ENCODE measurements at regions not wholly inside any gene's neighbourhood (a gene's known extent, or its start where the extent isn't known, plus 50 kb on each side); places are given as distances from the start of the nearest gene placed in this dataset.

DNA sequence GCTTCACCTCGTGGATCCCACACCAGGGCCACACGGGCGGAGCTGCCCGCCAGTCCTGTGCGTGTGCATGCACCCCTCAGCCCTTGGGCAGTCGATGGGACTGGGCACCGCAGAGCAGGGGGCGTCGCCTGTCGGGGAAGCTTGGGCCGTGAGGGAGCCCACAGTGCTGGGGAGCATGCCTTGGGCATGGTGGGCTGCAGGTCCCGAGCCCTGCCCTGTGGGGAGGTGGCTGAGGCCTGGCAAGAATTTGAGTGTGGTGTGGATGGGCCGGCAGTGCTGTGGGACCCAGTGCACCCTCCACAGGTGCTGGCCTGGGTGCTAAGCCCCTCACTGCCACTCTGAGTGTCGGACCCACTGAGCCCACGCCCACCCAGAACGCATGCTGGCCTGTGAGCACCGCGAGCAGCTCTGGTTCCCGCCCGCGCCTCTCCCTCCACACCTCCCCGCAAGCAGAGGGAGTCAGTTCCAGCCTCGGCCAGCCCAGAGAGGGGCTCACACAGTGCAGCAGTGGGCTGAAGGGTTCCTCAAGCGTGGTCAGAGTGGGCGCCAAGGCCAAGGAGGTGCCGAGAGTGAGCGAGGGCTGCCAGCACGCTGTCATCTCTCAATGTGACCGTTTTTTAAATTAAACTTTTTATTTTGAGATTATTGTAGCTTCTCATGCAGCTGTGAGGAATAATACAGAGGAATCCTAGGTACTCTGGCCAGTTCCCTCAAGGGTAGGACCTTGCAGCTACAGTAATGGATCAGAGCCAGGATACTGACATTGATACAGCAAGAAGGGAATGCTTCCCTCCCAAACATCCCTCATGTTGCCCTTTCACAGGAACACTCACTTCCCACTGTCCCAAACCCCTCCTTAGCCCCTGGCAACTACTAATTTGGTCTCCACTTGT lies 127.7 kb downstream of the CRYBB2 start:
- H3K4me3 Mint-ChIP-seq, result no peak overlapping the region
- no peak overlapping the region for H3K4me3 ChIP-seq
- TF ChIP-seq ZNF114 (CRISPR knock-in tag; IDR thresholded peaks at IDR 0.05) (no peak), STAT1 (IDR thresholded peaks at IDR 0.05; ENCODE audit: unreplicated experiment) (no peak), JUNB (IDR thresholded peaks at IDR 0.05; ENCODE audit: unreplicated experiment) (no peak), ZNF331 (CRISPR knock-in tag; IDR thresholded peaks at IDR 0.05; ENCODE audit: low read depth) (no peak), CREB1 (CRISPR knock-in tag; IDR thresholded peaks at IDR 0.05; ENCODE audit: low read depth) (no peak), NANOG (IDR thresholded peaks at IDR 0.05; ENCODE audit: borderline replicate concordance) (no peak), POLR2AphosphoS5 (IDR thresholded peaks at IDR 0.05; ENCODE audit: low read depth) (no peak), EZH2 (IDR thresholded peaks at IDR 0.05; ENCODE audit: low read depth, unreplicated experiment) (no peak), EZH2phosphoT487 (IDR thresholded peaks at IDR 0.05; ENCODE audit: unreplicated experiment) (no peak), CTCF (conservative IDR thresholded peaks at IDR 0.05; ENCODE audit: low read depth in 2 of 2) (no peak)
- TF ChIP-seq, protein P1, sequence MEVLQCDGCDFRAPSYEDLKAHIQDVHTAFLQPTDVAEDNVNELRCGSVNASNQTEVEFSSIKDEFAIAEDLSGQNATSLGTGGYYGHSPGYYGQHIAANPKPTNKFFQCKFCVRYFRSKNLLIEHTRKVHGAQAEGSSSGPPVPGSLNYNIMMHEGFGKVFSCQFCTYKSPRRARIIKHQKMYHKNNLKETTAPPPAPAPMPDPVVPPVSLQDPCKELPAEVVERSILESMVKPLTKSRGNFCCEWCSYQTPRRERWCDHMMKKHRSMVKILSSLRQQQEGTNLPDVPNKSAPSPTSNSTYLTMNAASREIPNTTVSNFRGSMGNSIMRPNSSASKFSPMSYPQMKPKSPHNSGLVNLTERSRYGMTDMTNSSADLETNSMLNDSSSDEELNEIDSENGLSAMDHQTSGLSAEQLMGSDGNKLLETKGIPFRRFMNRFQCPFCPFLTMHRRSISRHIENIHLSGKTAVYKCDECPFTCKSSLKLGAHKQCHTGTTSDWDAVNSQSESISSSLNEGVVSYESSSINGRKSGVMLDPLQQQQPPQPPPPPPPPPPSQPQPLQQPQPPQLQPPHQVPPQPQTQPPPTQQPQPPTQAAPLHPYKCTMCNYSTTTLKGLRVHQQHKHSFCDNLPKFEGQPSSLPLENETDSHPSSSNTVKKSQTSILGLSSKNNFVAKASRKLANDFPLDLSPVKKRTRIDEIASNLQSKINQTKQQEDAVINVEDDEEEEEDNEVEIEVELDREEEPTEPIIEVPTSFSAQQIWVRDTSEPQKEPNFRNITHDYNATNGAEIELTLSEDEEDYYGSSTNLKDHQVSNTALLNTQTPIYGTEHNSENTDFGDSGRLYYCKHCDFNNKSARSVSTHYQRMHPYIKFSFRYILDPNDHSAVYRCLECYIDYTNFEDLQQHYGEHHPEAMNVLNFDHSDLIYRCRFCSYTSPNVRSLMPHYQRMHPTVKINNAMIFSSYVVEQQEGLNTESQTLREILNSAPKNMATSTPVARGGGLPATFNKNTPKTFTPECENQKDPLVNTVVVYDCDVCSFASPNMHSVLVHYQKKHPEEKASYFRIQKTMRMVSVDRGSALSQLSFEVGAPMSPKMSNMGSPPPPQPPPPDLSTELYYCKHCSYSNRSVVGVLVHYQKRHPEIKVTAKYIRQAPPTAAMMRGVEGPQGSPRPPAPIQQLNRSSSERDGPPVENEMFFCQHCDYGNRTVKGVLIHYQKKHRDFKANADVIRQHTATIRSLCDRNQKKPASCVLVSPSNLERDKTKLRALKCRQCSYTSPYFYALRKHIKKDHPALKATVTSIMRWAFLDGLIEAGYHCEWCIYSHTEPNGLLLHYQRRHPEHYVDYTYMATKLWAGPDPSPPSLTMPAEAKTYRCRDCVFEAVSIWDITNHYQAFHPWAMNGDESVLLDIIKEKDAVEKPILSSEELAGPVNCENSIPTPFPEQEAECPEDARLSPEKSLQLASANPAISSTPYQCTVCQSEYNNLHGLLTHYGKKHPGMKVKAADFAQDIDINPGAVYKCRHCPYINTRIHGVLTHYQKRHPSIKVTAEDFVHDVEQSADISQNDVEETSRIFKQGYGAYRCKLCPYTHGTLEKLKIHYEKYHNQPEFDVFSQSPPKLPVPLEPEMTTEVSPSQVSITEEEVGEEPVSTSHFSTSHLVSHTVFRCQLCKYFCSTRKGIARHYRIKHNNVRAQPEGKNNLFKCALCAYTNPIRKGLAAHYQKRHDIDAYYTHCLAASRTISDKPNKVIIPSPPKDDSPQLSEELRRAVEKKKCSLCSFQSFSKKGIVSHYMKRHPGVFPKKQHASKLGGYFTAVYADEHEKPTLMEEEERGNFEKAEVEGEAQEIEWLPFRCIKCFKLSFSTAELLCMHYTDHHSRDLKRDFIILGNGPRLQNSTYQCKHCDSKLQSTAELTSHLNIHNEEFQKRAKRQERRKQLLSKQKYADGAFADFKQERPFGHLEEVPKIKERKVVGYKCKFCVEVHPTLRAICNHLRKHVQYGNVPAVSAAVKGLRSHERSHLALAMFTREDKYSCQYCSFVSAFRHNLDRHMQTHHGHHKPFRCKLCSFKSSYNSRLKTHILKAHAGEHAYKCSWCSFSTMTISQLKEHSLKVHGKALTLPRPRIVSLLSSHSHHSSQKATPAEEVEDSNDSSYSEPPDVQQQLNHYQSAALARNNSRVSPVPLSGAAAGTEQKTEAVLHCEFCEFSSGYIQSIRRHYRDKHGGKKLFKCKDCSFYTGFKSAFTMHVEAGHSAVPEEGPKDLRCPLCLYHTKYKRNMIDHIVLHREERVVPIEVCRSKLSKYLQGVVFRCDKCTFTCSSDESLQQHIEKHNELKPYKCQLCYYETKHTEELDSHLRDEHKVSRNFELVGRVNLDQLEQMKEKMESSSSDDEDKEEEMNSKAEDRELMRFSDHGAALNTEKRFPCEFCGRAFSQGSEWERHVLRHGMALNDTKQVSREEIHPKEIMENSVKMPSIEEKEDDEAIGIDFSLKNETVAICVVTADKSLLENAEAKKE (CRISPR knock-in tag; IDR thresholded peaks at IDR 0.05), result no peak
- TF ChIP-seq, protein P2, sequence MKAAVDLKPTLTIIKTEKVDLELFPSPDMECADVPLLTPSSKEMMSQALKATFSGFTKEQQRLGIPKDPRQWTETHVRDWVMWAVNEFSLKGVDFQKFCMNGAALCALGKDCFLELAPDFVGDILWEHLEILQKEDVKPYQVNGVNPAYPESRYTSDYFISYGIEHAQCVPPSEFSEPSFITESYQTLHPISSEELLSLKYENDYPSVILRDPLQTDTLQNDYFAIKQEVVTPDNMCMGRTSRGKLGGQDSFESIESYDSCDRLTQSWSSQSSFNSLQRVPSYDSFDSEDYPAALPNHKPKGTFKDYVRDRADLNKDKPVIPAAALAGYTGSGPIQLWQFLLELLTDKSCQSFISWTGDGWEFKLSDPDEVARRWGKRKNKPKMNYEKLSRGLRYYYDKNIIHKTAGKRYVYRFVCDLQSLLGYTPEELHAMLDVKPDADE (IDR thresholded peaks at IDR 0.05), result no peak
- peaks cover 18% of the 10 kb centered on the region for H3K36me3 ChIP-seq (ENCODE audit: insufficient read depth)
- no peak overlapping the region for H3K4me2 ChIP-seq
- DNase-seq (ENCODE audit: low spot score) (no peak), ATAC-seq (no peak)
- no peak overlapping the region for H3K27ac Mint-ChIP-seq
- H3K4me1 Mint-ChIP-seq, result no peaks in the 10 kb centered on the region
- peaks cover 7% of the 10 kb centered on the region for H3F3A ChIP-seq (replicated peaks; ENCODE audit: low read depth)
- peaks cover 7% of the 10 kb centered on the region for H4K20me1 ChIP-seq (replicated peaks; ENCODE audit: insufficient read depth)
- H3K27ac ChIP-seq (ENCODE audit: low read depth), result no peak overlapping the region
- H3K27me3 Mint-ChIP-seq (ENCODE audit: insufficient read depth, low read depth, poor library complexity), result peaks cover 6% of the 10 kb centered on the region
- peaks cover 57% of the 10 kb centered on the region for H3K9me3 Mint-ChIP-seq
- H3K4me1 ChIP-seq (ENCODE audit: insufficient read depth), result no peaks in the 10 kb centered on the region
- no peak overlapping the region for H2AFZ ChIP-seq
- peaks cover 74% of the 10 kb centered on the region for H3K36me3 Mint-ChIP-seq (ENCODE audit: low read depth)
- H3K79me2 ChIP-seq (replicated peaks; ENCODE audit: insufficient read depth), result no peaks in the 10 kb centered on the region
- H3K9me2 ChIP-seq (ENCODE audit: insufficient read depth), result no peaks in the 10 kb centered on the region
- no peaks in the 10 kb centered on the region for H3K27me3 ChIP-seq (ENCODE audit: insufficient read depth)

Measured in GM23338 (cell line).